Kidney (tissue), 13 donors: ENCODE measurements at regions not wholly inside any gene's neighbourhood (a gene's known extent, or its start where the extent isn't known, plus 50 kb on each side); places are given as distances from the start of the nearest gene placed in this dataset.

Source experiments
- DNase-seq, 5 donors: peaks; one replicate each; pipeline ENCODE4 v3.0.0-alpha.2; 2013 to 2020
- FAIRE-seq: peaks from 2 replicates; lab custom pipeline; 2012; peaks lifted over from hg19 to GRCh38; lab: Jason Lieb, UNC
- H3K27ac ChIP-seq, 2 donors: one replicate each; pipeline ENCODE4 v1.7.0; 2013; ENCODE audit warnings: low read depth in 2 of 2, low read length in 2 of 2, inconsistent platforms in 1 of 2
- H3K27me3 ChIP-seq: one replicate; pipeline ENCODE4 v1.7.1; 2013; ENCODE audit warnings: low read length, inconsistent platforms; ENCODE audit not compliant: control insufficient read depth, insufficient read depth
- H3K36me3 ChIP-seq, 3 donors: one replicate each; pipeline versions ENCODE4 v1.7.0 to v1.7.1; 2013; ENCODE audit warnings: low read length in 3 of 3, control low read depth in 1 of 3, inconsistent platforms in 1 of 3; ENCODE audit not compliant: insufficient read depth in 3 of 3, control insufficient read depth in 2 of 3
- H3K4me1 ChIP-seq, 3 donors: one replicate each; pipeline versions ENCODE4 v1.7.0 to v1.7.1; 2013; ENCODE audit warnings: low read length in 3 of 3, inconsistent platforms in 1 of 3, low read depth in 1 of 3; ENCODE audit not compliant: control insufficient read depth in 2 of 3, insufficient read depth in 2 of 3
- H3K4me3 ChIP-seq, 3 donors: one replicate each; pipeline versions ENCODE4 v1.7.0 to v1.8.1; 2013; ENCODE audit warnings: low read length in 3 of 3, control low read depth in 1 of 3, inconsistent platforms in 1 of 3
- H3K9ac ChIP-seq, 3 donors: one replicate each; pipeline versions ENCODE4 v1.7.0 to v1.7.1; 2013; ENCODE audit warnings: low read length in 3 of 3, control low read depth in 1 of 3, inconsistent platforms in 1 of 3
- H3K9me3 ChIP-seq, 3 donors: one replicate each; pipeline versions ENCODE4 v1.7.0 to v1.7.1; 2013; ENCODE audit warnings: low read length in 3 of 3, control low read depth in 1 of 3, inconsistent platforms in 1 of 3; ENCODE audit not compliant: control insufficient read depth in 2 of 3, insufficient read depth in 1 of 3
- intact Hi-C: fragments of 100-400 bp; cut with DNase I; formaldehyde crosslinking; loops from one replicate; pipeline ENCODE4 v1.11.1; 2022
- TF ChIP-seq, protein P1 (sequence below): IDR thresholded peaks from 3 replicates; pipeline ENCODE4 v1.5.1; 2012; ENCODE audit warnings: mild to moderate bottlenecking, moderate library complexity, borderline replicate concordance; ENCODE audit not compliant: insufficient read depth; ENCODE audit errors: extremely low read depth
- donor health status: control.
- donor health status: control.
- donor health status: control.
- donor health status: control.
- donor health status: control.
- donor health status: DM: yes; HTN: yes; CAD: no.
- donor health status: Normal renal cell carcinoma (clear cell type).

- FAIRE-seq = no peak
- H3K27me3 ChIP-seq = no peaks in the 10 kb centered on the region
- no peak overlapping the region for H3K4me3 ChIP-seq
- no peaks in the 10 kb centered on the region for H3K36me3 ChIP-seq
- no peak for DNase-seq
- no peaks in the 10 kb centered on the region for H3K9me3 ChIP-seq
- no peak overlapping the region for H3K9ac ChIP-seq
- TF ChIP-seq, protein P1, sequence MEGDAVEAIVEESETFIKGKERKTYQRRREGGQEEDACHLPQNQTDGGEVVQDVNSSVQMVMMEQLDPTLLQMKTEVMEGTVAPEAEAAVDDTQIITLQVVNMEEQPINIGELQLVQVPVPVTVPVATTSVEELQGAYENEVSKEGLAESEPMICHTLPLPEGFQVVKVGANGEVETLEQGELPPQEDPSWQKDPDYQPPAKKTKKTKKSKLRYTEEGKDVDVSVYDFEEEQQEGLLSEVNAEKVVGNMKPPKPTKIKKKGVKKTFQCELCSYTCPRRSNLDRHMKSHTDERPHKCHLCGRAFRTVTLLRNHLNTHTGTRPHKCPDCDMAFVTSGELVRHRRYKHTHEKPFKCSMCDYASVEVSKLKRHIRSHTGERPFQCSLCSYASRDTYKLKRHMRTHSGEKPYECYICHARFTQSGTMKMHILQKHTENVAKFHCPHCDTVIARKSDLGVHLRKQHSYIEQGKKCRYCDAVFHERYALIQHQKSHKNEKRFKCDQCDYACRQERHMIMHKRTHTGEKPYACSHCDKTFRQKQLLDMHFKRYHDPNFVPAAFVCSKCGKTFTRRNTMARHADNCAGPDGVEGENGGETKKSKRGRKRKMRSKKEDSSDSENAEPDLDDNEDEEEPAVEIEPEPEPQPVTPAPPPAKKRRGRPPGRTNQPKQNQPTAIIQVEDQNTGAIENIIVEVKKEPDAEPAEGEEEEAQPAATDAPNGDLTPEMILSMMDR = no peak
- intact Hi-C loops = no loop called here
- no peaks in the 10 kb centered on the region for H3K4me1 ChIP-seq
- H3K27ac ChIP-seq = no peak overlapping the region
These were observed 716.3 kb upstream of the MDGA2 start for GRCh38 chr14:48391661-48392060.

DNA sequence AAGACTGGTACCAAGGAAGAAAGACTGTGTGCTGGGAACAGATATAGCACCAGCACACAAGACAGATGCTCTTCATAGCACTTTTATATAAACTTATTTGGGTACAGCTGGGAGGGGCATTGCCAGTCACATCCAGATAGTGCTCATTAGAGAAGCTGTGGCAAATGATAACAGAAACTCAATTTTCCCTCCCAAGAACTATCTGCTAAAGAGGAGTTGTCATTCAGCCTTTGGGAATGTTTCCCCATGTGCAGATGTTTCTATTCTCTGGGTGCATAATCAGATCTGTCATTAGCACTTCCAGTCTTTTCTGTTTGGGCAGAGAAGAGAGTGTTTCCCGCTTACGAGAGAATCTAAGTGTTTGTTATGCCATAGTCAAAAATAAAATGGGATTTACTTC is 714.9 kb upstream of the MDGA2 start:
- DNase-seq = no peak
- Histone ChIP-seq H3K36me3 (no peaks in the 10 kb centered on the region), H3K9ac (no peak overlapping the region), H3K4me1 (no peaks in the 10 kb centered on the region), H3K27ac (no peak overlapping the region), H3K9me3 (no peaks in the 10 kb centered on the region), H3K27me3 (no peaks in the 10 kb centered on the region), H3K4me3 (no peak overlapping the region)
- TF ChIP-seq, protein P1 = no peak
- FAIRE-seq = no peak
- intact Hi-C loops = no loop called here

GRCh38 chr14:48384821-48385220 is 709.4 kb upstream of the MDGA2 start:
- Histone ChIP-seq H3K9me3 (no peaks in the 10 kb centered on the region), H3K4me3 (no peak overlapping the region), H3K9ac (no peak overlapping the region), H3K4me1 (no peaks in the 10 kb centered on the region), H3K36me3 (no peaks in the 10 kb centered on the region), H3K27ac (no peak overlapping the region), H3K27me3 (no peaks in the 10 kb centered on the region)
- TF ChIP-seq, protein P1 = no peak
- FAIRE-seq (no peak), DNase-seq (no peak)
- intact Hi-C loops = no loop called here

- H3K27ac ChIP-seq = no peak overlapping the region
- no peak overlapping the region for H3K9ac ChIP-seq
- no peak overlapping the region for H3K4me3 ChIP-seq
- no peaks in the 10 kb centered on the region for H3K36me3 ChIP-seq
- DNase-seq (peak in 1 of 5 donors; percentile 46), FAIRE-seq (no peak)
- TF ChIP-seq, protein P1 = no peak
- no peaks in the 10 kb centered on the region for H3K4me1 ChIP-seq
- no peaks in the 10 kb centered on the region for H3K27me3 ChIP-seq
- no peaks in the 10 kb centered on the region for H3K9me3 ChIP-seq
- intact Hi-C loops = no loop called here
These were observed 707.6 kb upstream of the MDGA2 start for GRCh38 chr14:48382961-48383360.
